TTC549 (cell line): ENCODE measurements at regions not wholly inside any gene's neighbourhood (a gene's known extent, or its start where the extent isn't known, plus 50 kb on each side); places are given as distances from the start of the nearest gene placed in this dataset.

Source experiments
- FAIRE-seq: peaks from 2 replicates; lab custom pipeline; 2012; peaks lifted over from hg19 to GRCh38; lab: Jason Lieb, UNC

DNA sequence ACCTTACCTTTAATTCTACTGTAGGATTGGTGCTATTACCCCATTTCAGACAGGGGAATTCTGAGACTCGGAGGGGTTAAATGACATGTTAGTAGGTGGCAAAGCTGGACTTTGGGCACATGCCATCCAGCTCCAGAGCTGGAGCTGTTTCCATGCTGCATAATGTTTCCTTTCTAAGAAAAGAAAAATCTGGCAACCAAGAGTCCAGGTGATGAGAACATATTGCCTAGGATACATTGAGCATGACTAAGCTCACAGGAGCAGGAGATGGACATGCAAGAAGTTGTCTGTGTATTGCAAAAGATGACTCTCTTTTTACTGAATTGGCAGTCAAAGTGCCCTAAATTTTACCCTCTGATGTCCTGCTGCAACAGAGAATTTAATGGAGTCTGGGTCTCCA is 150.8 kb upstream of the SYT13 start:
- FAIRE-seq: no peak

DNA sequence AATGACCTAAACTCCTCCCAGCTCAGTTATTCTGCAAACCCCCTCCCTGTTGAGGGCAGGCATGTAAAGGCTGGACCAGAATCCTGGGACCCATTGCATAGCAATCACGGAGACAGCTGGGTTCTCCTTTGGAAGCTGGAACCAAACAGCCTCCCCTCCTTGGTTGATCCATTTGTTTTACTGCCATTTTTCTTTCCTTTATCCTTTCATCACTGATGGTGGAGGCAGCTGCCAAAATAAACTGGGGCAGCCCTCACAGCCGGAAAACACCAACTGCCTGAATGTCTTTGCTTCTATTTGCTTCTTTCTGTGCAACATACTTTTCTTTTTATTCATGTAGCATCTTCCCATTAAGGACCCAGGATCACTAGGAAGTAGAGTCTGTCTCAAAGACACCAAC is 150.0 kb upstream of the SYT13 start:
- no peak for FAIRE-seq

DNA sequence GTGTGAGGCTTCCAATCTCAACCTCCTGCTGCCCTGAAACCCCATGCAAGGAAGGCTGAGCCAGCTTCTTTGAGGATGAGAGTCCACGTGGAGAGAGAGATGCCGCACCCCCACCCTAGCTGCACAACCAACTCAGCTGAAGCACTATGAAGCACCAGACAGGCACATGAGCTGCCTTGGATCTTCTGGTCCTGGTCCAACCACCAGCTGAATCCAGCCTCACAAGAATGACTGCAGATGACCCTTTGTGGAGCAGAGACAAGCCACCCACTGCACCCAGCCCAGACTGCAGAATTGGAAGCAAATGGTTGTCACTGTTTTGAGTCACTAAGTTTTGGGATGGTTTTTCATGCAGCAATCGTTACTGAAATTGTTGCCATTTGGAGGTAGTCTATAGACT is 149.6 kb upstream of the SYT13 start:
- no peak for FAIRE-seq

DNA sequence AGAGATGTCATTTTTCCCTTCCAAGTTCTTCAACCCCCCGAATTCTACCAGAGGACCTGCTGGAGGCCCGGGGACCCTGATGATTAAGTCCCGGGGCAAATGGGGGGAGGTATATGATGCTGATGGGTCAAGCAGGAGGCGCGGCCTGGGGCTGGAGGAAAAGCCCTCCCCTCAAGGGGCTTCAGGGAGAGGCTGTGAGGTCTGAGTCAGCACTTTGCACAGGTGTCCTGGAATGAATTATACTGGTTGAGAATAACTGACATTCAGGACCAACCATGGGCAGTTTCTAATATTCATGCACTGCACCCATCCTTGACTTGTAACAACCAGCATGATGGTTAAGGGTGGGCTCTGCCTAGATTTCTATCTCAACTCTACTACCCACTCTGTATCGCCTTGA is 146.8 kb upstream of the SYT13 start:
- FAIRE-seq: no peak

DNA sequence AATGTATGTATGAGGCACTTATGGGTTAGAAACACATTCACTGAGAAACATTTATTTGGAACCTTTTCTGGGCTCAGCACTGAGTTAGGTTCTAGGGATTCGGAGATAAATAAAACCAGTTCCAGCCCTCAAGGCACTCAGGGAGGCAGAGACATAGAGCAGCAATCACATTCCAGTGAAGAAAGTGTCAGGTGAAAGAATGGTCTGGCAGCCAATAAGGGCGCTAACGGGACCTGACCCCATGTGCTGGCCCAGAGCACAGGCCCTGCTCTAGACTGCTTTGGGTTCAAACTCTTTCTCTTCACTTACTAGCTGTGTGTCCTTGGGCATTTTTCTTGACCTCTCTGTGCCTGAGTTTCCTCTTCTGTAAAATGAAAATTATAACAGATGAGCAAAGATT is 146.0 kb upstream of the SYT13 start:
- FAIRE-seq: no peak

DNA sequence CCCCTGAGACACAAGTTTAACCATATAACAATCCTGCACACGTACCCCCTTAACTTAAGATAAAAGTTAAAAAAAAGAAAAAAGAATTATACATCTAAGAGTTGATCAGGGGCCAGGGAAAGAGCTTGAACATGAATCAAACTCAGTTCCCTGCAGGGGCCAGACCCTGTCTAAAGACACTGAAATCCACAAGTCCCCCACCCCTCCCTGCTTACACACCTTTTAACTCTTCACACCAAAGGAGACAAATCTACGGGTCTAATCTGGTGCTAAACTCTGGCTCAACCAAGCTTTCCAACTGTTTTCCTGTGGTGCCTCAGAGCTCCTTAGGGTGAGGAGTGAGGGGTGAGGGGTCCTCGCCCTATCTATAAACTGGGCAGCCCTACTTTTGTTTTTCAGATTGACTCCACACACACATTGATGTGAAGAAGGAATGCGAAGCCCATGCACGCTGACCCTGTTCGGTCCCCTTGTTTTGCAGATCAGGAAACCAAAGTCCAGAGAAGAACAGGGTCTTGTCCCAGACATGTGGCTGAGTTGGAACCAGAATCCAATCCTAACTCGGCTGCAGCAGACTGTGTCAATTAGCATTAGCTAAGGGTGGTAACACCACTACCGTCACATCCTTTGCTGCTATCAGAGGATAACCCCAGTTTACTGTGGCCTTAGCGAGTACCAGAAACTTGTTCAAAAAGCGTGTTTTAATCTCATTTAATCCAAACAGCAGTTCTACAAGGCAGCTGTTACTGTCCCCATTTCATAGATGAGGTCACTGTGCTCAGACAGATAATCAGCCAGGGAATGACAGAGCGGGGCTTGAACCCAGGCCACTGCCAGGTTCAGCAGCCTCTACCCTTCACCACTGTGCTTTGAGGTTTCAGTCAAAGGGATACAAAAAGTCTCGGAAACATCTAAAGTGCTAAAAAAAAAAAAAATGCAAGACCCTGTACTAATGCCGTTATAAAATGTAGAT is 145.2 kb upstream of the SYT13 start:
- FAIRE-seq: no peak

DNA sequence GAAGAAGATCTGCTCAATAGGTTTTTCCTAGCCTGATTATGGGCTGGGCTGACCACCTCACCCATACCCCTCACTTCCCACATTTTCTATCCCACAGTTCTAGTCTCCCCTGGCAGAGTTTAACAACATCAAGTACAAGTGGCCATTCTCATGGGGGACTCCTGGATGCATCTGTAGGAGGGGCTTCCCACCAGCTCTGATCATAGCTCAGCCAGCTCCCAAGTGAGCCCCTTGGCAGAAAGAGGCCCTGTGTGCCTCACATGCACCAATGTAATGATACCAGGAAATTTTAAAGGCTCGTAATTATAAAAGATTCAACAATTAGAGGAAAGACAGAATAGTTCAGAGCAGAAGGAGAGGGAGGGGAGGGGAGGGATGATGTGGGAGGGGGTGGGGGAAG is 144.2 kb upstream of the SYT13 start:
- FAIRE-seq: no peak

DNA sequence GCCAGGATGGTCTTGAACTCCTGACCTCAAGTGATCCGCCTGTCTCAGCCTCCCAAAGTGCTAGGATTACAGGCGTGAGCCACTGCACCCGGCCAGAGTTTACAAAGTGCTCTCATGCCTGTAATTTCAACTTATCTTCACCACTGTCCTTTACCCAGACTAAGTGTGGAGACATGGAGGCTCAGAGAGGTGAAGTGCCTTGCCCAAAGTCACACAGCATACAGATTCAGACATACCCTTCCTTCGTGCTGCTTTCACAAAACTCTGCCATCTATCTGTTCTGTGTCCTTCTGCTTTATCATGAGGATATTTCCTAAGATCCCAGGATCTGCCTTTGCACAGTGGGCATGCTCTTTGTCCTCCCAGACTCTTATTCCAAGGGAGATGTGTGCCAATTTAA is 143.6 kb upstream of the SYT13 start:
- no peak for FAIRE-seq

DNA sequence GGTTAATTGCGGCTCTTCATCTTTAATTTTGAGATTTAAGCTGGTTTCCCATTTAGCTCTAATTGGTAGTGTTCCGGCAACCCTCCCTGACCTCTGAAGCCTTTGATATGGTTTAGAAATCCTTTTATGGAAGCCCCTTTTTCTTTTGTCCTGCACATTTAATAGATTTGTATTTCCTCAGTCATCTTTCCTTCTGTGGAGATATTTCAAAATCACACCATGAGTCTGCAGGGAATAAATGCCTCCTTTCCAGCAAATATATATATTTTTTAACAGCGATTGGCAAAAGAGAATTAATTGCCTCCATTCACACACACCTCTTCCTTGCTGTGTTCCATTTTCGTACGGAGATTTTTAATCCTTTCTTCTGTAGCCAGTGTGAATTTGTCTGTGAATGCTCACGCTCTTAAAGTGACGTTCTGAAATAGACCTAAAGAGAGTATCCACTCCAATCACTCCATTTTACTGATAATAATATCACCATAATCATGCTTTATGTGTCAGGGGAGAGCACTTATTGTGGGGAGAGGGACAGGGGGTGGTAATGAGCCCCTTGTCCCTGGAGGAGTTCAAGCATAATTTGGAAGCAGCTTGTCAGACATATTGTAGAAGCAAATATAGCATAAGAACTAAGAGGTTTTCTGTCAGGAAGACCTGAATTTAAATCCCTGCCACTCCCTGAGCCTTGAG is 142.5 kb upstream of the SYT13 start:
- no peak for FAIRE-seq

DNA sequence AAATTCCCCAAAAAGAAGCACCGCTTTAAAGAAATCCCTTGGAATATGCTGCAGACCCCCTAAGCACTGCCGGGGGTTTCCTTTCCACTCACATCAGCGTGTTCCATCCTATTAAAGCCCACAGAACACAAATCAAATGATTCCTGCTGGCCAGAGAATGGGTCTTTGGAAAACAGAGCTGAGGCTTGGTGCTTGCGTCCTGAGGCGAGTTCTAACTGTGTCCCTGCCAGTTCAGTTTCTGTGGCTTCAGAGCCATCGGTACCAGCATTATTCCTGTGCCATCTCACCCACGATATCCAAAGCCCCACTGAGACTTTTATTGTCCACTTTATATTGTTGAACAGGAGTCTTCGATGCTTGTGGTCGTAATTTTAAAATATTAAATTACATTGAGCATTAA is 142.0 kb upstream of the SYT13 start:
- no peak for FAIRE-seq

DNA sequence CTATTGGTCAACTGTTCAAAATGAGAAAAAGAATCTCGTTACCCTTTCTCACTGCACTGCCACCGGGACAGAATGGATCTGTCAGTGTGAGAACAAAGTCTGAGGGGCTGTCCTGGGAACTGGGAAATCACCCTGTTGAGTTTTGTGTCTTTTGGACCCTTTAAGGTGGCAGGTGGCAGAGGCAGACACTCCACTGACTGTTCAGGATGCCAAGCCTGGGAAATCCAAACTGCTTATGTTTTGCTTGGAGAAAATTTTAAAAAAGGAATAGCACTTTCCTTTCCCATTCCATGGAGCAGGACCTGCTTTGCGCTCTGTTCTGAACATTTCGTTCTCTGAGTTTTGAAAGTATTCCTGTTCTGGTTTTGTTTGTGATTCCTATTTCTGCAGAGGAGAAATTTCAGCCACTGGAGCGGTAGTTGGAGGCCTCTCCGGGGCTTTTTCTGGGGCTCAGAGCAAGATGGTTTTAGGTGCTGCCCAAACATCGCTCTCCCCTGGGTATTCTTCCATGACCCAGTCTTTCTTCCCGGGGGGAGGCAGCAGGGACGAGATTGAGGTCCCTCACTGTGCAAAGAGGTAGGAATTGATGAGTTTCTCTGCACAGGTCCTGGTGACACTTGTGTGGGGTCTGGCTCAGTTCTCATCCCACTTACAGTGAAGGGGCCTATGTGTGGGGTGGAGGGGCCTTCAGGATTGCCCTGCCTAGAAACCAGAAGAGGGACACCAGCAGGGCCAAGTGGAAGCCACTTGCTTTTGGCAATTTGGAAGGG is 138.5 kb upstream of the SYT13 start:
- no peak for FAIRE-seq

DNA sequence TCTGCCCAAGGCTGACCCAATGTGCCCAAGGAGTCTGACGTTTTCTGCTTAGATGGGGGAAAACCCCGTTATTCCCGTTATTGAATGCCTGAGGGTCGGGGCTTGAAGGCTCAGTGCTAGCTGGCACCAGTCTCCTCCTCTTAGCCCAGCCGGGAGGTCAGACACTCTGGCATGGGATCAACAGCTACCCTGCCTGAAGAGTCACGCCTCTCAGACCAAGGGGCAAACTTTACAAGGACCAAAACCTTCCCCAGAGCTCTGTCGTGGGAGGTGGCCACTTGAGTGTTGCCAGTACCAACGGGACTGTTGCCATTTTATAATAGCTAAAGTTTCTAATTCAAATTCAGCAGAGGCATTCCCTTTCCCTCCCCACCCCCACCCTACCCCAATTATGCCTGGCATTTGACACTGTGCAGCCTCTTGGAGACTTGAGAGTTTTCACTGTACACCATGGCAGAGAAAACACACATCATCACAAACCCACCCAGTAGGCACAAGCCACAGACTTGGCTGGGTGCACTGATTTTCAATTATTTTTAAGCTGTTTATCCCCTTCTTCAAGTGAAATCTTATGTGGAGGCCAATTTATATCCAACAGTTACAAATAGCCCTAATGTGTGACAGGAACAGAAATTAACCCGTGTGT is 137.5 kb upstream of the SYT13 start:
- no peak for FAIRE-seq

DNA sequence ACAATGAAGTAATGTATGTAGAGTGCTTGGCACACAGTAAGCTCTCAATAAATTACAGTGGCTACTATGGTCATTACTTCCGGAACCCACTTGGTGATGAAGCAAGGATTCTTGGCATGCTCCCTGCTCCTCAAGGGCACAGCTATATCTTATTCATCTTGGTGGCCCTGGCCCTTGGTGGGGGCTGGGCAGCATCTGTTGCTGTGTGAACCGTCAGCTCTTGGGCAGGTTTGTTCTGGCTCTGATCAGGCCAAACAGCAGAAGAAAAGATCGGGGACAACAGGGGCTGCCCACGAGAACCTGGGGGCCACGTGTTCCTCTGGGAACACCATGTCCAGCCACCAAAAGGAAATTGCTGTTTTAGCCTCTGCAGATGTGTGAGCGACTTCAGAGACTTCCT is 136.9 kb upstream of the SYT13 start:
- FAIRE-seq: no peak

DNA sequence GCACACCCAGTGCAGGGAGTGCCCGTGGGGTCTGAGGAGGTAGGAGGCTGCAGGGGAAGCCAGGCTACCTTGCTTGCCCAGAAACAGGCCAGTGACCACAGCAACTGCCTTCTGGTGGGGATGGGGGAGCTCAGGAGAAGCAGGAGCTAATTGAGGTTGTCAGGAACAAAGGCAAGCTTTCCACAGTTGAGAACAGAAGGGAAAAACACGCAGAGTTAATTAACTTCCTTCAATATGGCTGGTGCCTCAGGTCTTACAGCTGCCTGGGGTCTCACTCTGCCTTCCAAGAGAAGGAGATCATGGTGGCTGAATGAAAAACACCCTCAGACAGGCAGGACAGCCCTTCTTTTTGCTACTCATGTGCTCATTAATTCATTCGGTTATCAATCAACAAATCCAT is 127.9 kb upstream of the SYT13 start:
- FAIRE-seq: no peak

DNA sequence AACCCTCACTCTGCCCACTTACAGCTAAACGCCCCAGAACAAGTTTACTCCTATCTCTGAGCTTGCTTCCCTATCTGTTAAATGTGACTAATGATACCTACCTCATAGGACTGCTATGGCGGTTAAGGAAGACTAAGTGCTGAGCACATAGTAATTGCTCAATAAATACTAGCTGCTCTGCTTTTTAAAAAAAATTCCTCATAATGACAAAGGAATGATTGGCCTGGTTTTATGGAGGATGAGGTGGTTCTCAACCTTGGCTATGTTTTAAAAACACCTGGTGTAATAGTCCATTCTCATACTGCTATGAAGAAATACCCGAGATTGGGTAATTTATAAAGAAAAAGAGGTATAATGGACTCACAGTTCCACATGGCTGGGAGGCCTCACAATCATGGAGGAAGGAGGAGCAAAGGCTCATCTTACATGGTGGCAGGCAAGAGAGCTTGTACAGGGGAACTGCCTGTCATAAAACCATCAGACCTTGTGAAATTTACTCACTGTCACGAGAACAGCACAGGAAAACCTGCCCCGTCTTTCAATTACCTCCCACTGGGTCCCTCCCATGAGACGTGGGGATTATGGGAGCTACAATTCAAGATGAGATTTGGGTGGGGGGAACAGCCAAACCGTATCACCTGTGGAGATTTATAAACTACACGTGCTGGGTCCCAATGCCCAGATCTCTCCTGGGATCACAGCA is 127.2 kb upstream of the SYT13 start:
- FAIRE-seq: no peak

DNA sequence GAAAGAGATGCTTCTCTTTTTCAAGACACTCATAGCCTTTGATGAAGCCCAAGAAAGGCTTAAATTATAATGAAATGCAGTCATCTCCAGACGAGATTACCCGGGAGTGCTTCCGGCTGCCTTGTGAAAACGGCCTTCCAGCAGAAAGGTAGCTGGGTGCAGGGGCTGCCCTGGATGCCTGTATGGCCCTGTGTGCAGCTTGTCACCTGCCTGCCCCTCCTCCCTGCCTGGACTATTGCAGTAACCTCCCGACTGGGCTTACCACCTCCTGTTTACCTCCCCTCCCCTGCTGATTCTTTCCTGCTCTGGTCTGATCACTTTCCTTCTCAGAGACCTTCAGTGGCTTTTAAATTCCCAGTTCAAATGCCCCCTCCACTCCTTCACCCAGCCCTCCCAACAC is 126.4 kb upstream of the SYT13 start:
- FAIRE-seq: no peak

DNA sequence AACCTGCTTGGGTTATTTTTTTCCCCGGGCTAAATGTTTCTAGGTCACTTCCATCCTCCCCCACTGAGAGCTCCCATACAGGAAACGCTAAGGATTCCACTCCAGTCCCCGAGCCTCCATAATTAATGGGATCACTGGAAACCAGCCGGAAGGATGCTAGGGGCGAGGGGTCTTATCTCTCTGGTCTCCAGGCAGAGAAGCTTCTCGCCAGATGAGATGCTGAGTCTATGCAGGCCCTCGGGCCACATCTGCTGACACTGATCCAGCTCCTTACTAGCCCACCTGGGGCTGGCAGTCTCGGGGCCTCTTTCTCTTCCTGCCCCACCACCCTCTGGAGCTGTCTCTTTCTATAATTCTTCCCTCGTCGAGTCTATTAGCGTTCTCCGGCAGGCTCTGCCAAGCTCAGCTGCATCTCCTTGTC is 125.9 kb upstream of the SYT13 start:
- FAIRE-seq: no peak

DNA sequence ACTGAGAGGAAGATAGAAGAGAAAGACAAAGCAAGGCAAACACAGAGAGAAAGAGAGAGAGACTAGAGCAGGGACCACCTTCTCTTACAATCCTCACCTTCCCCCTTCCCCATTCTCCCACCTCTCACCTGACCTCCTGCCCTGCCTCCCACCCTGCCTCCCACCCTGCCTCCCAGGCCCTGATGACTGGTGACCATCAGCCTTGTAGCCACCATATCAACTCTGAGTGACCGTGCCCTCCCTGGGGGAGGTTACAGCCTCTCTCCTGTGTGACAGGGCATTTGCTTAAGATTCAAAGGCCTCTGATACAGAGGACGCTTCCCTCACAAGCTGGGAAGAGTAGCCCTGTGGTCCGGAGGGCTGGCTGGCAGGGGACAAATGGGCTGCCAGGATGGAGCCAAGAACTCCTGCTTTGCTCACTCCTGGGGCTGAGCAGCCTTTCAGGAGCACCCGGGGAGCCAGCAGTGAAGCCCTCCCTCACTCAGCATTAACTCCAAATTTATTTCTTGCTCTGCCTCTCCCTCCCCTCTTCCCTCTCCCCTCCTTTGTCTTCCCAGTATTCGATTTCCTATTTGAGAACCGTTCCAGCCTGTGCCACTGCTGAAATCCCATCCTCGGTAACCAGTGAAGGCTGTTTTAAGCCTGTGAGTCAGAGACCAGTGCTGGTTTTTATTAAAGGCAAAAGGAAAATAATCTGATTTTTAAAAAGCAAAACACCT is 125.2 kb upstream of the SYT13 start:
- no peak for FAIRE-seq

DNA sequence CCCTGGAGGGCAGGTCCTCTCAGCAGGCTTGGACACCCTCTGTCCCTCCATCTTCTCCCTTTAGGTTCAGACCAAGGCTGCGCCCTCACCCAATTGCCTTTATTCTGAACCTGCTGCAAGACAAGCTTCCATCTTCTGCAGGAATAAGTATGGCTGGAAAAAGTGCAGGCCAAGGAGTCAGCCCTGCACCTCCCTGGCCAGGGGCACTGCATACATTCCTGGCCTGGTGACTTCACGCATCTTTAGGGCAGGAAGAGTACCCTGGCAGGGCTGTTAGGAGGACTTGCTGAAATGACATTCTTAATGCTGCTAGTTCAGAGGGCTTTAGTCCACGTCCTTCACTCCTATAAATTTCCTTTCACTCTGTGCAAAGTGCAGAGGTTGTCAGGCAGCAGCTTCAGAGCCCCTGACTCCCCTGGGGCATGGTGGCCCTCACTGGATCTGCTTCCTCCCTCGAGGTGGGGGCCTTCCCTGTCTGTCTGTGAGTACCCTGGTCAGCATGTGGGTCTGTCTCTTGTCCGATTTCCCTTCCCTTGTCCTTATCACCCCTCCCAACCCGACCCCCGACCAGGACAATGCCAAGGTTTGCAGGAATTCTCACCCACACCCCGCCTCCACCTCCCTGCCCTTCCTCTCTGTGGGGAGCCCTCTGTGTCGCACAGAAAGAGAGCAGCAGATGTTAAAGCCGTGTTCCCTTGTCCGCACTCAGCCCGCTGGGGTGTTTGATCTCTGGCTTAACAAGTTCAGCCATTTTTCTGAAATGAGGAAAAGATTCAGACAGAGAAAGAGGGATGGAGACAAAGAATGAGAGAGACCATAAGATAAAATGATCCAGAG is 124.5 kb upstream of the SYT13 start:
- FAIRE-seq: no peak

DNA sequence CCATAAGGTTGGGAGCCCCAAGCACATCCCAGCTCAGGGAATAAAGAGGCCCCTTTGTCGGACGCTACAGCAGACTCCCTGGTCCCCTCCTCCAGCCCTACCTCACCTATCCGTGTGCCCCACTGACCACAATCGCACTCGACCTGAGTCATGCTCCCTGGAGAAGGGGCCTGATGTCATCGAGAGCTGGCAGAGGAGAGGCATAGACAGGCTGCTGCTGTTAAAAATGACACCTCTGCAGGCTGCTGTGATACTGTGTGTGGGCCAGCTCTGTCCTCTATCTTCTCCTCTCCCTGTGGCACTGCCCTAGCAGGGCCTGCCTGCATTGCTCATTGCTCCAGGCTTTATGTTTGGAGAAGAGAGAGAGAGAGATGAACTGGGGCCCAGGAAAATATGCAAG is 123.4 kb upstream of the SYT13 start:
- no peak for FAIRE-seq
